Erythroblast (primary cell): ENCODE measurements at regions not wholly inside any gene's neighbourhood (a gene's known extent, or its start where the extent isn't known, plus 50 kb on each side); places are given as distances from the start of the nearest gene placed in this dataset.

Experiments
- DNase-seq, 2 experiments: peaks; one replicate each; lab custom pipeline; 2025; lab: John Stamatoyannopoulos, UW
- GATA1 ChIP-seq: IDR thresholded peaks from 2 replicates; pipeline ENCODE4 v1.6.1; 2011; ENCODE audit warnings: low read depth, mild to moderate bottlenecking, control low read depth, low read length, moderate library complexity
- POLR2A ChIP-seq: IDR thresholded peaks from 2 replicates; pipeline ENCODE4 v1.6.1; 2011; ENCODE audit warnings: mild to moderate bottlenecking, low read length

DNA sequence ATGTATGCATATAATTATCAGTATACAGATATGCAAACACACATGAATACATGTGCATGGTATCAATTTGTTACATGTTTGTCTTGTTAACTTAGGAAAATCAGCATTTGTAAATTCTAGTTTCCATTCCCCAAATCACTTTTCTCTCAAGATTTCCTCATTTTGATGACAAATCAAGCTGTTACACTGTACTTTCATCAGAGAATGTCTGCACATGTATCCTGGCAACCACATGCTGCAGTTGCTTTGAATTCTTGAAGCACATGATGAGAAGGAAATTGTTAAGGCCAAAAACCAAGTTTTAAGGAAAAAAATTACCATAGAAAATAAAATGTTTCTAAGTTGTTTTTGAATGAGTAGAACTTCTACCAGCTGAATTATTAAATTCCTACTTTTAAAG, 1834.5 kb downstream of the EFNA5 start:
- DNase-seq, result no peak
- TF ChIP-seq GATA1, result no peak
- TF ChIP-seq POLR2A, result no peak

DNA sequence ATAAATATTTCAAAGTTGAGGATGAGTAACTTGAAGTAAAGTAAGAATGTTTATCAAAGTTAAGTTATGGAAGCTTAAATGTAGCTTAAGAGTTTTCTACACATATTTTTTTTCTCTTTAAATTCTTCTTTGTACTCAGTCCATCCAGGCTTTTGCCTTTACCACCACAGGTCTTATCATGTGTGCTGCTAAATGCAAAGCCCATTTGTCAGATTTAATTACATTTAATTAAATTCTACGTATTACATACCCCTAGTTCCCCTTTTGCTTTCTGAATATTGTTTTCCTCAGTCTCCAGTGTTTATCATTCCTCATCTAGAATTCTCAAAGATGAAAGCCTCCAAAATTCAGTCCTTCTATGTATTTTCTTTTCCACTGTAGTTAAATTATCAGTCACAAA, 1841.9 kb downstream of the EFNA5 start:
- no peak for DNase-seq
- TF ChIP-seq POLR2A (no peak), GATA1 (no peak)

DNA sequence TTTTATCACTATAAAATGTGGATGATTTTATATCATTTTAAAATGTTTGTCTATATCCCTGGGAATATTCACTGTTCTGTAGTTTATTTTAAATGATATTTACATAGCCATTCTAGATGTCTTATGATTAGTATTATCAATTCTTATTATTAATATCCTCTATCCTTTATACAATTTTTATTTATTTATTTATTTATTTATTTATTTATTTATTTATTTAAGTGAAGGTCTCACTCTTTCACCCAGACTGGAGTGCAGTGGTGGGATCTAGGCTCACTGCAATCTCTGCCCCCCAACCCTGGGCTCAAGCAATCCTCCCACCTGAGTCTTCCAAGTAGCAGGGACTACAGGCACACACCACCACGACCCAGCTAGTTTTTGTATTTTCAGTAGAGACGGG, 1848.9 kb downstream of the EFNA5 start:
- no peak for DNase-seq
- no peak for TF ChIP-seq GATA1
- no peak for TF ChIP-seq POLR2A

DNA sequence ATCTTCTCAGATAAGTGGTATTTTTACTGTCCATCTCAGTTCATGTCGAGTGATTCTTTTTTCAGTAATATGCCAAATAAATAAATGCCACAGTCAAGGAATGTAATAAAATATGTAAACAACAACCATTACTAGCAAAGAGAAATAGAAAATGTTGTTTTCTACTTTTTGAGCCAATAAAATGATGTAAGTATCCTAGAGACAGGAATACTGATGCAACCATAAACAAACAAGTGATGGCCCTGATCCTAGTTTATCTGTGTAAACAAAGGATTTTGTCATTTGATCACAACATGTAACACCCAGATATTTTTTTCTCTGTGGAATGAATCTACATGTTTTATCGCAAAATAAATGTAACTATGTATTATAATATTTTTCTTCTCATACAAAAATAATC, 1852.8 kb downstream of the EFNA5 start:
- no peak for TF ChIP-seq POLR2A
- TF ChIP-seq GATA1, result no peak
- DNase-seq, result no peak

DNA sequence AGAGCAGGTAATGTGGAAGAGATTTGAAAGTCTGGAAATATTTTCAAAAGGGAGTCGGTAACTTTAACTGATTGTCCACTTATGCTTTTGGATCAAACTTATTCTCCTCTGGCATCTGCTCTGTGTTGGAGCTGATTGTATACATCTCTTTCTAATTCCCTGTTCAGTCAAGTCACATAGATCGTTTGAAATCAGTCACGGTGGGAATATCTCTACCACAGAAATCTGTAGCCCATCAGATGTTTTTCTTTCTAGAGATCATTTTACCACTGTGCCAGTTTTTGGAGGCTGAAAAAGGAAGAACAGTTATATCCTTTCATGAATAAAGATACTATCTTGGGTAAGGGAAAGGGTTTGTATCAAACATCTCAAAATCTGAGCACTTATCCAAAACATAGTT, 1853.3 kb downstream of the EFNA5 start:
- TF ChIP-seq POLR2A, result no peak
- no peak for DNase-seq

DNA sequence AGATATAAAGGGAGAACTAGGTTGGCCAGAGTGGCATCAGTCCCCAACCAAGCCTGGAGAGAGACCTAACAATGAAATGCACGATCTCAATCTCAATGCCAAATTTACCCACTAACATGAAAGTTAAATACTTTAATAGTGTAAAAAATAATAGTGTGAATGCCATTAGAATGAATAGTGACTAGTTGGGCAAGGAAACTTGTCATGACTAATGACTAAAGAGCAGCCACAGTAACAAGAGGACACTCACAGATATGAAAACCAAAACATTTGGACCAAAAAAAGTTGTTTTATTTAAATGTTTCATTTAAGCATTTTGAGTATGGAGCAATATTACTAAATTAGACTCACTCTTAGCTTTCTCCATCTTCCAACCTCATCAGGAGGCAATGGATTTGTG, 1853.8 kb downstream of the EFNA5 start:
- DNase-seq, result no peak
- no peak for TF ChIP-seq GATA1
- no peak for TF ChIP-seq POLR2A

DNA sequence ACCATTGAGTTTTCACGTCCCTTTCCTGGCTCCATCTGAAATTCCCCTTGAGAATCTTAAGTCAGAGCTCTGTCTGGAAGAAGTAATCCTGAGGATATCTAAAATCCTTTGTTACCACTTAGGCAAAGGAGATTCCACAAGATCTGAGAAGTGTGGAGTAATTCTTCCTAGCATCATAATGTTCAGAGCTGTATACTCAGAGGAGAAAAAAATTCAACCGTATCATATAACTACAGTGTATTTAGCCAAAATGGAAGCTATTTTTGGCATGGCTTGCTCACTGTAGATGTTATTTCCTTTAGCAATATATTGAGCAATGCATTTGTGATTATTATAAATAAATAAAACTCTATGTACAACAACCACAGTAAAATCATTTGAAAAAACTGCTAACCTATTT, 1858.4 kb downstream of the EFNA5 start:
- DNase-seq, result no peak
- no peak for TF ChIP-seq POLR2A
- no peak for TF ChIP-seq GATA1

DNA sequence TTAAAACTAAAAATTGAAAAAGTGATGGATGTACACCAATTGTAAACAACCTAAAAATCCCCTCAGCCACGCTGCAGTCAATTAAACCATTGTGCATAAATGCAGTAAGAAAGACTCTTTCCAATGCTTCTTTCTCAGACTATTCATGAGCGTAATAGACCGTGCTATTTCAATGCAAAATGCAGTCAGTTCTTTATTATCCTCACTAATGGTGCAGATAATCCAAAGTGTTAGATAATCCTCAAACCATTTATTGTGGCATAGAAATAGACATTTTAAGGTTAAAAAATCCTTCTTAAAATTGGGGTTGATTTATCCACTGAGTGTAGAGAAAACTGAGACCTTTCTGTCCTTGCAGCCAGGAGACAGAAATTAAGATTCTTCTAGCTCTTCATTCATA, 1862.8 kb downstream of the EFNA5 start:
- DNase-seq, result no peak
- TF ChIP-seq POLR2A (no peak), GATA1 (no peak)

DNA sequence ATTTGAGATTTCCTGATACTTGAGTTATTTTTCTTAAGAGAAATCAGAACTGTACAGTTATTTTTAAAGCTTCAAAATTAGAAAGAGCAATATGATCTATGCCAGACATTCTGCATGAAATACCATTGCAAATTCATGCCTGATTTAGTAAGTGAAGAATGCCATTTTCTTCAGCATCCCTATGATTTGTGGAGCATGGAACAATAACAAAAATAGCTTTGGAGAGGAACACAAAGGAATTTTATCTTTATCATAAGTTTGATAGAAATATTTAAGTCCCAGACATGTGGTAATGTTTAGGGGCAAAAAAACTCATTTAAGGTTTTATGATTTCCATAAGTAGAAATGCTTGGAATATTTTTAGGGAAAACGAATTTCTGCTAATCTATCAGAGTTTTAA, 1863.4 kb downstream of the EFNA5 start:
- no peak for TF ChIP-seq POLR2A
- no peak for TF ChIP-seq GATA1
- no peak for DNase-seq

DNA sequence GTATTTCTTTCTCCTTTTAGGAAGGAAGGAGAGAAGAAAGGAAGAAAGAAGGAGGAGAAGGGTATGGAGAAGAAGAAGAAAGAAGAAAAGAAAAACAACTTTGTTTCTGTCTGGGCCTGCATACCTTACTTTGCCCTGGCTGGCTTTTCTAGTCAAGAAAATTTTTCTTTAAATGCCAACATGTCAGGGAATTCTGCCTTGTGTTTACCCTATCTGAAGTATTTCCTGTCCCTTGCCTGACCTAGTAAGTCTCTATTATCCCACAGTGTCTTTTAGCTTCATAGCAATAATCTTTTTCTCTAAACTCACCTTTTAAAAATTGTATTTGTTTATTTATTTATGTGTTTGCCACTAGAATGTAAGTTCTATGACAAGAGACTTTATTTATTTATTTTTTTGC, 1864.1 kb downstream of the EFNA5 start:
- DNase-seq, result no peak
- TF ChIP-seq GATA1, result no peak
- no peak for TF ChIP-seq POLR2A

DNA sequence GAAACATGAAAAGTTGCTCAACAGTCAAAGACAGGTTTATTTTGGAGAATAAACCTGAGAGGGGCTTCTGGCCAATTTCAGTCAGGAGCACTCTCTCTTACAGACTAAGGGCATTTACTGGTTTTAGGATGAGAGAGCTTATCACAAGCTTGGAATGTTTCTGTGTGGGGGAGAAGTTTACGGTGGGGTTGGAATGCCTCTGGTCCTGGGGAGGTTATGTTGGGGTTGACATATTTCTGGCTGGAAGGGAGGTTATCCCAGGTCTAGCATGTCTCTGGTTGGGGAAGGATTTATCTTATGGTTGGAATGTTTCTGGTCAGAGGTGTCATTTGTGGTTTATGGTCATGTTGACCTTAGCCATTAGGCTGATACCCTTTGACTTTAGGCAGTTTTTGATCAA, 1867.3 kb downstream of the EFNA5 start:
- TF ChIP-seq GATA1 (no peak), POLR2A (no peak)
- DNase-seq, result no peak

DNA sequence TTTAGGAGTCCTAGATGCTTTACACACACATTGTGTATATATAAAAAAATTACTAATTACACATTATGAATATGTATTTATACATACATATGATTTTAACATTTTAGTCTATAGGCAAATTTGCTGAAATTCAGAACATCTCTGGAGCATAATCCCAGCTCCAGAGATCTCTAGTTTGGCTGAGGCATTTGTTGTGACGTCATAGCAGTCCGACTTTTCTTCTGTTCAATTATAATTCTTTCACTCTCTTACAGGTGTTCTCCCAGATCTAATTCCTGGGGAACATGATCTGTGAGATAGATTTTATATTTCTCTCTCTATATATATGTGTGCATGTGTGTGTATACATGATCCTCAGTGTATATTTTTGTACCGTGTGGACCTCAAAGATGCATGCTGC, 1876.2 kb downstream of the EFNA5 start:
- DNase-seq, result no peak
- TF ChIP-seq POLR2A (no peak), GATA1 (no peak)

DNA sequence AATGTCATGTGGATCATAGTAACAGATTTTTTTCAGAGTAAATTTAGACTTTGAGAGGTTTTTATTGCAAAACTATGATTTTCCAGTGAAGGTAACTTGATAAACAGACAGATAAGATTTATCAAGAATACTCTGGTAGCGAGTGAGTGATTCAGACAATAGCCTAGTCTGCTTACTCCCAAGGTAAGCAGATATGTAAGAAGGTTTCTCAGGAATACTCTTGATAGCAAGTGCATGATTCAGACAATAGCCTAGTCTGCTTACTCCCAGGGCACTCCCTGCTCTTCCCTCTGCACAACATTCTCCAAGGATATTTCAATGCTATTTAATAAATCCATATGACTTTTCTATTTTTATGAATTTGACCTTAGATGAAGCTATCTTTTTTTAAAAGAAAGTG, 1881.5 kb downstream of the EFNA5 start:
- TF ChIP-seq GATA1 (no peak), POLR2A (no peak)
- no peak for DNase-seq

DNA sequence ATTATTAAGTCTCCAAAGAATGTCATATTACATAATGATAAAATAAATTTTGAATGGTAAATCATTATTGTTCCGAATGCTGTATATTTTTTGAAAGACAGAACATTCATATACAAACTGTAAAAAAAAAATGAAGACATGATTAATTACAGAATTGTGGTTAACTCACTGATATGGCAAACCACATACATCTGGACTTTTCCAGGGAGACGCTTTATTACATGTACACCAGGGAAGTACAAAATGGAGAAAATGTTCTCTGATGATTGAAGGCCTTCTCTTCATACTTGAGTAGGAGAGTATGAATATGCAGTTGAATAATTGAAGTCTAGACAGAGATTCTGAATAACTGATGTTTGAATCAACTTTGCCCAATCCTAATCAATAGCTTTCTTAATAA, 1886.9 kb downstream of the EFNA5 start:
- DNase-seq, result no peak
- TF ChIP-seq POLR2A (no peak), GATA1 (no peak)

DNA sequence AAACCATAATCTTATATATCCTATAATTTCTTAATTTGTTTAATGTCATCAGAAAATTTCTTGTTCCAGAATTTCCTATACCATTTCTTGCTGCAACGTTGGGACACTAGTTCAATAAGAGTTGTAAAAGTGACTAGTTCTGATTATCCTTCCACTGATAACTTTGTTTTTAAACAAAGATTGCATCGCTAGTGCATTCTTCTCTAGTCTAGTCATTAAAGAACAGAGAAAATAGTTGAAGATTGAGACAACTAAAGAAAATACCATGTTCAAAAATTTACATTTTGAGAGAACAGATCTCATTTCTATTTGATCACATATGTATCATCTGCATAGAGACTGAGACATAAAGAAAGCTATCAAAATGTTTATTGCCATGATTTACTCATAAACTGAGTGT, 1888.2 kb downstream of the EFNA5 start:
- DNase-seq, result no peak
- TF ChIP-seq GATA1 (no peak), POLR2A (no peak)

DNA sequence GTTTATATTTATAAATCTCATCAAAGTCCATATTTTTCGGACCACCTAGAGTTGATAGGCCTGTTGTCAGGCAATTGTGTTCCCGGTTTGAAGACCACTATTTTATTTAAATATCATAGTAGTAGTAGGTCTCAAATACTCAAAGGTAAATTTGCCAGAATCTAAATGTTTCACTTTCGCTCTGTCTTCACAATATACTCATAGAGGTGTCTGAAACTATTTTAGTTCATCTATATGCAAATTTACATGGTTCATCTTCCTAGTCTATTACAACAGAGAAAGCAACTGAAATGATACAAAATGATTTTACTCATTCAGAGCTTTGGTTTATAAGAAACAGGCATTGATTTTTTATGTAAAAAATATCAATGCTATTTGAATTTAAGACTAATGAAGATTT, 1897.5 kb downstream of the EFNA5 start:
- DNase-seq, result no peak
- TF ChIP-seq GATA1, result no peak
